ENCODE measurements at regions not wholly inside any gene's neighbourhood (a gene's known extent, or its start where the extent isn't known, plus 50 kb on each side); places are given as distances from the start of the nearest gene placed in this dataset.

DNA sequence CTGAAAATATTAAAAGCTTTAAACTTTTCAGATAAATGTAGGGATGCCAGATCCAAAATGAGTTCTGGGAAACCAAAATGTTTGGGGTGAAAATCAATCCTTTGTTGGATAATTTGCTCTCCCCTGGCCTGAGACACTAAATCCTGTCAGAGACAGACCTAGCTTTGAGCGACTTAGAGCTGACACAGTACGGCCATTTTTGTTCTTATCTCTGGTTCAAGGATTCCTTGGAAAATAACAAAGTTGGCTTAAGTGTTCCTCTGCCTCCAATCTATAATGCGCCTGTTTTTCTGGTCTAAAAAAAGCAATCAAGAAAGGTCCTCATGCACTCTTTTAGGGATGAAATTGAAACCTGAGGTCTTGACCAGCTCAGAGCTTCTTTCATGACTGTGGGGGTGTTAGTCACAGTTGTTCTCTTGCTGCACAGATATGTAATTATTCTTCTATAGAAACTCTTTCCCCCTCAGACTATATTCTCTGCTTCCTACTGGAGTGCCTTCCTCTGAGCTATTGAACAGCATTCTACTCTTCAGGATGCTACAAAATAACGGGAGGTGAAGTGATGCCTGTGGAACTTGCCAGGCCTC, 52.3 kb upstream of the EGLN3 start:
- TF ChIP-seq POLR2A (IDR thresholded peaks at IDR 0.05; ENCODE audit: low read depth, low read length): no peak
- TF ChIP-seq POLR2AphosphoS5 (IDR thresholded peaks at IDR 0.05; ENCODE audit: low read depth, low read length): no peak

Measured in GM12892 (cell line).